Left renal cortex interstitium (tissue), 4 donors: ENCODE measurements at regions not wholly inside any gene's neighbourhood (a gene's known extent, or its start where the extent isn't known, plus 50 kb on each side); places are given as distances from the start of the nearest gene placed in this dataset.
"Not testable (repeated sequence)": the region's sequence is repeated elsewhere in the genome, so short reads cannot be mapped to it uniquely, and the experiment has no call there.

Source experiments
- DNase-seq, 4 donors: peaks; one replicate each; pipeline ENCODE4 v3.0.0-alpha.2; 2013; ENCODE audit warnings: low read depth in 4 of 4, low spot score in 2 of 4, missing footprints in 1 of 4

DNA sequence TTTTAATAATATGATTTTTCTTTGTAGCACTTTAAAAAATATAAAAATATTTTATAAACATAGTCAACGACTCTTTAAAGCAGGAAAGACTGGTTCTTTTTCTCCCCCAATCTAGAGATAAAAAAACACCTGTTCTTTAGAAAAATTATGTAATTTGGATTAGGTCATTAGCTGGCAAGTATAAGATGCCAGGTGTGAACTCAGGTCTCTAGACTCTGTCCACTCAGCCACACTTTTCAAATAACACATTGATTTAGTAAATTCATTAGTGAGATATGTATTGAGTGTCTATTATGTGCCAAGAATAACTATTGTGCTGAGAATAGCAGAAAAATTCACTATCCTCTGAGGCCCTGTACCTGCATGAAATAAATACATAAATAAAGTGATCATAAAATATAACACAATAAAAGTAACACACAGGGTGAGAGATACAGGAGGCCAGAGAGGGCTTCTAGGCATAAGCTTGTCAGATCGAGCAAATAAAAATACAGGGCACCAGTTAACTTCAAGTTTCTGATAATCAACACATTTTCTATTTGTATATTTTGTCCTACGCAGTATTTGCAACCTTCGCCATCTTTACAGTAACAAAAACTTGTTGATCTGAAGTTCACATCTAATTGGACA lies 867.1 kb upstream of the GBE1 start:
- DNase-seq = no peak

GRCh38 chr3:82627733-82628132 lies 866.3 kb upstream of the GBE1 start:
- no peak for DNase-seq

DNA sequence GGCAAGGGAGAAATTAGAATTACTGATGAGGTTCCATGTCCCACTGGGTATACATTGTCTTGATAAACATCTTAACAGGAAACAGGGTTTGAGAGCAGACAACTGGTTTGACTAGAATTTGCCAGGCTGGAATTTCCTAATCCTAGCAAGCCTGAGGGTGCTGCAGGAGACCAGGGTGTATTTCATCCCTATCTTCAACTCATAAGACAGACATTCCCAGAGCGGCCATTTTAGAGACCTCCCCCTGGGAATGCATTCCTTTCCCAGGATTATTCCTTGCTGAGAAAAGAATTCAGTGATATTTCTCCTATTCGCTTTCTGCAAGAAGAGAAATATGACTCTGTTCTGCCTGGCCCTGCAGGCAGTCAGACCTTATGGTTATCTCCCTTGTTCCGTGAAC lies 859.3 kb upstream of the GBE1 start:
- not testable (repeated sequence) for DNase-seq

DNA sequence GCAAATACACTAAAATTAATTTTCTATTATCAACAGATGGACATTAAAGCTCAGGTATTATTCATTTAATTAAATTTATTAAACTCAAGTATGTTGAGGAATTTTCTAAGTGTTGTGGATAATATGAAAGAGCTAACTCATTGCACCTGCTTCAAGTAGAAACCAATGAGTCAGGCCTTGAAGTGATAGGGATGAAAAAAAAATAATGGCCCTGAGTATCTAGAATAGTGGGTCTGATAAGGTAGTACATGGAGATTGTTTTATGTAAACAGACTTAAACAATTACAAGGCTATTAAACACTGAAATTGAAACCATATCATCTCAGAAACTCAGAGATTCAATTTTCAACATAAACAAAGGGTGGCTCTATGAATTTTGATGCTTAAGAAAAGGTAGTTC lies 857.1 kb upstream of the GBE1 start:
- DNase-seq = no peak

DNA sequence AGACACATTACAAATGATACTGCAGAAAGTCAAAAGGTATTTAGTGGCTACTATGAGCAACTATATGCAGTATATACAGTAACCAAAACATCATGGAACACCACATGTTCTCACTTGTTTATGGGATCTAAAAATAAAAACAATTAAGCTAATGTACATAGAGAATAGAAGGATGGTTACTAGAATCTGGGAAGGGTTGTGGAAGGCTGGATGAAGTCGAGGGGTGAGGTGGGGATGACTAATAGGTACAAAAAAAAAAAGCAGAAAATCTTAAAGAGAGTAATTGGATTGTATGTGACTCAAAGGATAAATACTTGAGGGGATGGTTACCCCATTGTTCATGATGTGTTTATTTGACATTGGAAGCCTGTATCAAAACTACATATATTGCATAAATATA lies 848.8 kb upstream of the GBE1 start:
- no peak for DNase-seq

DNA sequence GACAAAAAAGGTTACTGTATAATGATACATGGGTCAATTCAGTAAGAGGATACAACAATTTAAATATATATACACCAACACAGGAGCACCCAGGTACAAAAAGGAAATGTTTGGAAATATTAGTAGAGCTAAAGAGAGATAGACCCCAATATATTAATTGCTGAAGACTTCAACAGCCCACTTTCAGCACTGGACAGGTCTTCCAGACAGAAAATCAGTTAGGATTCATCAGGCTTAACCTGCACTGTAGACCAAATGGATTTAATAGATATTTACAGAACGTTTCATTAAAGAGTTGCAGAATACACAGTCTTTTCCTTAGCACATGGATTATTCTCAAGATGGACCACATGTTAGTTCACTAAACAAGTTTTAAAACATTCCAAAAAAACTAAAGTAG lies 845.9 kb upstream of the GBE1 start:
- DNase-seq = no peak

DNA sequence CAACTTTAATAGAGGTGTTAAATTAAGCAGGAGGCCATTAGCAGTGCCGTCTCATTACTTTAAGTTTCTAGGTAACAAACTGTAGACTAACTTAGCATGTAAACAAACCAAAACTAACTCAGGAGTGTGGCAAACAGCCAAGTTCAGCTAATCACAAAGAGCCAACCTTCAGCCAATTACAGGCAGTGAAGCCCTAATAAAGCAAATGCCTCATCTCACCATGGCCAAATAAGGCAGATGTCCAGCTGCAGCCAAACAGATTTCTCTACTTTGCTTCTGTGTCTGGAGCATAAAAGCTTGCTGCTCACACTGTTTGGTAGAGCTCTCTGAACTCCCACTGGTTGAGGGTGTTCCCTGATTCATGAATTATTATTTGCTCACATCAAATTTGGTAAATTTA lies 835.4 kb upstream of the GBE1 start:
- DNase-seq = no peak

GRCh38 chr3:82595530-82595929 lies 834.1 kb upstream of the GBE1 start:
- DNase-seq = no peak

- DNase-seq = no peak
These were observed 825.7 kb upstream of the GBE1 start for GRCh38 chr3:82587174-82587573.

GRCh38 chr3:82586414-82586813 lies 825.0 kb upstream of the GBE1 start:
- DNase-seq = no peak

GRCh38 chr3:82586002-82586401 lies 824.6 kb upstream of the GBE1 start:
- DNase-seq = not testable (repeated sequence)

DNA sequence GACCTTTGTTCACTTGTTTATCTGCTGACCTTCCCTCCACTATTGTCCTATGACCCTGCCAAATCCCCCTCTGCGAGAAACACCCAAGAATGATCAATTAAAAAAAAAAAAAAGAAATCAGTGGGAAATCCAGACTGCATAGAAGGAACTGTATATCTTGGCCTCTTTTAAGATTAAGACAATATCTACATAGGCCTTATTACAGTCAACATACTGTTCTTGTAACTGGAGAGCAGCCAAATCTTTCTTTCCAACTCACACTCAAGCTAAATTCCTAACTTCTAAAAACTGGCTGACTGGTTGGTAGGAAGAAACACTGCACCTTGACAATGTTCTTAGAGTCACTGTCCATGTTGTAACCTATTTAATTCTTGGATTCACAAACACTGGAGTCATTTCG lies 824.1 kb upstream of the GBE1 start:
- DNase-seq = not testable (repeated sequence)

DNA sequence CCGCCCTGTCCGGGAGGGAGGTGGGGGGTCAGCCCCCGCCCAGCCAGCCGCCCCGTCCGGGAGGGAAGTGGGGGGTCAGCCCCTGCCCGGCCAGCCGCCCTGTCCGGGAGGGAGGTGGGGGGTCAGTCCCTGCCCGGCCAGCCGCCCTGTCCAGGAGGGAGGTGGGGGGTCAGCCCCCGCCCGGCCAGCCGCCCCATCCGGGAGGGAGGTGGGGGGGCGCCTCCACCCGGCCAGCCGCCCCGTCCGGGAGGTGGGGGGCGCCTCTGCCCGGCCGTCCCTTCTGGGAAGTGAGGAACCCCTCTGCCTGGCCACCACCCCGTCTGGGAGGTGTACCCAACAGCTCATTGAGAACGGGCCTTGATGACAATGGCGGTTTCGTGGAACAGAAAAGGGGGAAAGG lies 823.4 kb upstream of the GBE1 start:
- DNase-seq = not testable (repeated sequence)

- not testable (repeated sequence) for DNase-seq
These were observed 823.0 kb upstream of the GBE1 start for GRCh38 chr3:82584415-82584814.

DNA sequence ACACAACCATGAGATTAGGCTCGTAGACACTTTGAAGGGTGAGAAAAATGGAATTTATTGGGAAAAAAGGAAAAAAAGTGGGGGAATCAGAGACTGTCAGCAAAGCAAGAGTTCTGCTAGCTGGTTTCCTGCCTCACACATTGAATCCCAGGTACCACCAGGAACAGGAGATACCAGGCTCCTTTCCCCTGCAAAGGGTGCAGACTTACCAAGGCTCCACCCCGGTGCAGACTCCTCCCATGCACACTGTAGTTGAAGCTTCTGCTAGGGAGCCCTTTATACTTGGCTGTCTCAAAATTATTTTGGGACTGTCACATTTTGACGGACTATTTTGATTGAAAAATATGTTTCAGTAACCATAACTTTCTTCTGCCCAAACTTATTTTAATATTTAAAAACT lies 819.9 kb upstream of the GBE1 start:
- DNase-seq = no peak

DNA sequence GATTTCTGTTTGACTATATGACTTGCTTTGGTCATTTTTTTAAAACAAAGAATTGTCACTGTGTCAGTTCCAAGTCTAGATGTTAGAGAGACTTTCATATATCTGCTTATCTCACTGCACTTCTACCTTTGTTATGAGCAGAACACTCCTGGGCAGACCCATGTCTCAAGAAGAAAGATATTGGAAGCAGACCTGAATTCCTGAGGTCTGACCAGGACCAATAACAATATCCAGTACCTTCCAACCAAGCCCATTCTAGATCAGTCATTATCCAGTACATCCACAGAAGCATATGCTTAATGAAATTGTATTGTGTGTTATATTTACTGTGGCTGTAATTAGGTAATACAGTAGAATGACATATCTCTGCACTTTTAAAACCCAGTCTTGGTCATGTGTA lies 811.3 kb upstream of the GBE1 start:
- DNase-seq = no peak

DNA sequence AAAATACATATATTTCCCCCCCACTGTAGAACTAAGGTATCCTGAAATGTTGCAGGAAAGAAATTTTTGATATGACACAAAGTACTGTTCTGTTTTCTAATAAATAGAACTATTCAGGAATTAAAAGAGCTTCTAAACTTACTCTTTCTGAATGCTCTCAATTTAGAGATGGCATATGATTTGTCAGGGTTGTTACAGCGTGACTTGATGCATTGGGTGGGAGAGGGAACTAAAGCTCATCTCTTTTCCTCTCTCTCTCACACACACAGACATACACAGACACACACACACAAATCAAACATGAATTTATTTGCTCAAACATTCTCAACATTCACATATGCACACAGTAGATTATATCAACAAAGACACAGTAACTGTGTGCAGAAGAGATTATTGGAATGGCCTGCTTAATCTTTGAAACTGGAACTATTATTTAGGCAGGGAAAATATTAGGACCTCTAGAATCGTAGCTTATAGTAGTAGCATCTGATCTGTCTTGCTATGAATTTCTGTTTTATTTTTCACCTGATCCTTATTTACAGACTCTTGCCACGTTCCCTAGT lies 807.4 kb upstream of the GBE1 start:
- DNase-seq = no peak

GRCh38 chr3:82567029-82567600 lies 805.7 kb upstream of the GBE1 start:
- DNase-seq = no peak

- DNase-seq = no peak
These were observed 801.5 kb upstream of the GBE1 start for GRCh38 chr3:82562896-82563295.

- no peak for DNase-seq
These were observed 800.3 kb upstream of the GBE1 start for GRCh38 chr3:82561784-82562183.

DNA sequence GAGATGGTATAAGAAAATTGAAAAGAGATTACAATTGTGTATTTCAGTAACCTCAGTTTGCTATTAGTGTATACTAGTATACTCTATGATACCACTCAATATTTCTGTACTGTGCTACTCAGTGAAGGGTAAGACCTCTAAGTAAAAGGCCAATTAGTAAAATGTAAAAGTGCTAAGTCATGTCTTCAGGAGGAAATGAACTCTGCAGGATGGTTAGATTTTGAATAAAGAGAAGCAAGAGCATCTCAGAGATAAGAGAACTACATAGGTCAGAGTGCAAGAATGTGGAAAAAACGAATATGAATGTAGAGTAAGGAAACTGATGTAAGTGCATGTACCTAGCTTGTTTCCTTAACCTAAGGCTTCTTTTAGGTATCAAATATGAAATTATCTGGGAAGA lies 796.6 kb upstream of the GBE1 start:
- no peak for DNase-seq

DNA sequence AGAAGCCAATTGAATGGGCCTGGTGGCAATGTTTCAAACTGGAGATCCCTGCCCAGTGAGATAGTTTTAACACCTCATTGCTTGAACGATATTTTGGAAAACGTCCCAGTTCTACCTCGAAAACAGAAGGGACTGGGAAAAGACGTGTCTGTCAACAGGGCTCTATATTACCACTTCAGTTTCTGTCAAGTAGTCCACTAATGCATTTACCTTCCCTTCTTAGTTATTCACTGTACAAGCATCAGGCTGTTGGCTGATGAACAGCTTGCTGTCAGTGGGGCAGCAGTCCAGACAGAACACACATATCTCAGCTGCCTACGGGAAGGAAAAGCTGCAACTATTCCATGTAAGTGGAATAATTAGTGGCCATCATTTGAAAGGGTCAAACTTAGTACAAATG lies 794.7 kb upstream of the GBE1 start:
- no peak for DNase-seq

DNA sequence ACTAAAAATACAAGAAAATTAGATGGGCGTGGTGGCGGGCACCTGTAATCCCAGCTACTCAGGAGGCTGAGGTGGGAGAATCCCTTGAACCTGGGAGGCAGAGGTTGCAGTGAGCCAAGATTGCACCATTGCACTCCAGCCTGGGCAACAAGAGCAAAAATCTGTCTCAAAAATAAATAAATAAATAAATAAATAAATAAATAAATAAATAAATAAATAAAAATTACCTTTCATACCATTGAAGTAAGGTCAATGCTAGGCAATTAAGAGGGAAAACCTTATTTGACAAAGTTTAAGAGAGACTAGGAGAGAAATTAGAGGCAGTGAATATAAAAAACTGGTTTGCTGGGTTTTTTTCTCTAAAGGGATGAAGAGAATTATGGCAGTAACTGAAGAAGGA lies 781.1 kb upstream of the GBE1 start:
- DNase-seq = not testable (repeated sequence)
